Mammary epithelial cell (primary cell): ENCODE measurements at regions not wholly inside any gene's neighbourhood (a gene's known extent, or its start where the extent isn't known, plus 50 kb on each side); places are given as distances from the start of the nearest gene placed in this dataset.

Experiments used
- EZH2 ChIP-seq: IDR thresholded peaks from 2 replicates; pipeline ENCODE4 v1.6.1; 2012; ENCODE audit warnings: low read length, inconsistent platforms, borderline replicate concordance
- TF ChIP-seq, protein P1 (sequence below), 2 donors: IDR thresholded peaks in 1 of 2; conservative IDR thresholded peaks in 1 of 2; 2 replicates each; pipeline ENCODE4 v1.5.1; 2011 to 2012; ENCODE audit warnings: inconsistent platforms in 2 of 2, low read length in 2 of 2, mild to moderate bottlenecking in 2 of 2, control low read depth in 1 of 2, low read depth in 1 of 2; ENCODE audit not compliant: insufficient read depth in 1 of 2; ENCODE audit errors: extremely low read depth in 1 of 2

DNA sequence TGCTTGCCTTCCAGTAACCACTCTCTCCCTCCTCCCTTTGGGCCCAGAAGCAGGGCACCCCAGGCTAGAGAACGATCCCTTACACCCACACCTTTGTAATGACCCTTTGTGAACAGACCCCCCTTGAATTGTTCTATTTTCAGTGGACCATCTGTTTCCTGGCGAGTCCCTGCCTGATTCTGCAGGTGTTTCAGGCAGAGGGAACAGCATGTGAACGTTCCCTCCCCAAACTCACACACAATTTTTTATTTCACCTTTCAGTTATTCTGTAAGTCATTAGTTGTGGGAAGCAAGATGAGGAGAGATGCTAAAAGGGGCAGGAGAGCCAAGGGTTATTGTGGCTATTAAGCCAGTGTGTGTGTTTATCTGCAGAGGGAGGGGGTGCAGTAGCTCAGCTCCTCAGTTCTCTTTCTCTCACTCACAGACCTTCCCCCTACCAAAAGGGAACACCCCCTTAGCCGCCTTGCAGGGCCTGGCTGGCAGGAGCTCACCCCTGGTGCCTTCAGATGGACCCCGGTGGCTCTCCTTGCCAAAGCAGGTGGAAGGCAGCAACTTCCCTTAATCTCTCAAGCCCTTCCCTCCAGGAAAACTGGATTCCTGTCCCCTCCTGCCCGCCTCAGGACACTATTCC lies 64.8 kb upstream of the SPON1 start:
- TF ChIP-seq, protein P1, sequence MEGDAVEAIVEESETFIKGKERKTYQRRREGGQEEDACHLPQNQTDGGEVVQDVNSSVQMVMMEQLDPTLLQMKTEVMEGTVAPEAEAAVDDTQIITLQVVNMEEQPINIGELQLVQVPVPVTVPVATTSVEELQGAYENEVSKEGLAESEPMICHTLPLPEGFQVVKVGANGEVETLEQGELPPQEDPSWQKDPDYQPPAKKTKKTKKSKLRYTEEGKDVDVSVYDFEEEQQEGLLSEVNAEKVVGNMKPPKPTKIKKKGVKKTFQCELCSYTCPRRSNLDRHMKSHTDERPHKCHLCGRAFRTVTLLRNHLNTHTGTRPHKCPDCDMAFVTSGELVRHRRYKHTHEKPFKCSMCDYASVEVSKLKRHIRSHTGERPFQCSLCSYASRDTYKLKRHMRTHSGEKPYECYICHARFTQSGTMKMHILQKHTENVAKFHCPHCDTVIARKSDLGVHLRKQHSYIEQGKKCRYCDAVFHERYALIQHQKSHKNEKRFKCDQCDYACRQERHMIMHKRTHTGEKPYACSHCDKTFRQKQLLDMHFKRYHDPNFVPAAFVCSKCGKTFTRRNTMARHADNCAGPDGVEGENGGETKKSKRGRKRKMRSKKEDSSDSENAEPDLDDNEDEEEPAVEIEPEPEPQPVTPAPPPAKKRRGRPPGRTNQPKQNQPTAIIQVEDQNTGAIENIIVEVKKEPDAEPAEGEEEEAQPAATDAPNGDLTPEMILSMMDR (conservative IDR thresholded peaks at IDR 0.05 in 1 of 2, IDR thresholded peaks at IDR 0.05 in 1 of 2; ENCODE audit: extremely low read depth in 1 of 2, insufficient read depth in 1 of 2, low read depth in 1 of 2, low read length in 2 of 2), result no peak
- TF ChIP-seq EZH2, result no peak
